Endothelial cell of umbilical vein (primary cell): ENCODE measurements at regions not wholly inside any gene's neighbourhood (a gene's known extent, or its start where the extent isn't known, plus 50 kb on each side); places are given as distances from the start of the nearest gene placed in this dataset.

Experiments
- BruUV-seq: library from RNA; stranded (reverse); fragments of 400-500 nt; replicated peaks from 2 replicates; lab custom pipeline; 2021; lab: Mats Ljungman, UMichigan
- CTCF ChIA-PET: fragments of 300-600, 350-600 bp; sonication (Branson Sonifier 250); formaldehyde crosslinking; loops from one replicate; lab custom pipeline; 2021; ENCODE audit warnings: antibody characterized with exemption, inconsistent platforms; lab: Charles Lee
- POLR2A ChIA-PET: fragments of 300-600, 350-600 bp; sonication (Branson Sonifier 250); formaldehyde crosslinking; loops from one replicate; lab custom pipeline; 2021; ENCODE audit warnings: antibody characterized with exemption, inconsistent platforms; lab: Charles Lee
- DNase-seq: peaks from one replicate; pipeline ENCODE4 v3.0.0-alpha.2; 2011; ENCODE audit warnings: low read depth, low spot score
- FAIRE-seq: peaks from 2 replicates; lab custom pipeline; 2011; peaks lifted over from hg19 to GRCh38; lab: Jason Lieb, UNC
- H2AFZ ChIP-seq: 2 replicates; pipeline ENCODE4 v1.6.0; 2012; ENCODE audit warnings: low read depth, low read length, control low read depth, inconsistent platforms
- H3K27ac ChIP-seq: 2 replicates; pipeline ENCODE4 v1.5.1; 2011; ENCODE audit warnings: low read depth, mild to moderate bottlenecking, control low read depth, low read length, moderate library complexity; ENCODE audit not compliant: insufficient read depth
- H3K27me3 ChIP-seq, 2 experiments: 2 replicates each; pipeline versions ENCODE4 v1.6.0 to v1.6.1; 2011; ENCODE audit warnings: low read length in 2 of 2, mixed read lengths in 1 of 2; ENCODE audit not compliant: control insufficient read depth in 2 of 2, insufficient read depth in 2 of 2
- H3K36me3 ChIP-seq, 2 experiments: 2 replicates in 1 of 2; 3 replicates in 1 of 2; pipeline ENCODE4 v1.5.1; 2011; ENCODE audit warnings: low read length in 2 of 2, mild to moderate bottlenecking in 1 of 2, moderate library complexity in 1 of 2; ENCODE audit not compliant: control insufficient read depth in 2 of 2, insufficient read depth in 2 of 2; ENCODE audit errors: extremely low read depth in 1 of 2
- H3K4me1 ChIP-seq: 3 replicates; pipeline ENCODE4 v1.5.1; 2011; ENCODE audit warnings: mild to moderate bottlenecking, low read length; ENCODE audit not compliant: control insufficient read depth, insufficient read depth; ENCODE audit errors: extremely low read depth
- H3K4me2 ChIP-seq: 2 replicates; pipeline ENCODE4 v1.6.1; 2011; ENCODE audit warnings: low read length, control low read depth, mixed read lengths; ENCODE audit not compliant: insufficient read depth
- H3K4me3 ChIP-seq, 3 experiments: fragments of 200-600 bp in 1 of 3; sonication (generic), shearing (Covaris generic) in 1 of 3; replicated peaks in 1 of 3; 2 replicates each; pipeline ENCODE4 v1.5.1; 2011 to 2016; ENCODE audit warnings: control low read depth in 3 of 3, low read length in 3 of 3, mild to moderate bottlenecking in 2 of 3, inconsistent platforms in 1 of 3, low read depth in 1 of 3, moderate library complexity in 1 of 3; ENCODE audit not compliant: insufficient read depth in 1 of 3
- H3K79me2 ChIP-seq: 2 replicates; pipeline ENCODE4 v1.6.0; 2012; ENCODE audit warnings: low read length, inconsistent platforms; ENCODE audit not compliant: control insufficient read depth, insufficient read depth
- H3K9ac ChIP-seq: replicated peaks from 2 replicates; pipeline ENCODE3; 2011; ENCODE audit warnings: low read length, control low read depth; ENCODE audit not compliant: insufficient read depth; ENCODE audit errors: extremely low read depth
- H3K9me1 ChIP-seq: replicated peaks from 3 replicates; pipeline ENCODE4 v1.6.0; 2011; ENCODE audit warnings: mild to moderate bottlenecking, low read length; ENCODE audit not compliant: control insufficient read depth, insufficient read depth; ENCODE audit errors: extremely low read depth
- H3K9me3 ChIP-seq: replicated peaks from 2 replicates; pipeline ENCODE4 v1.5.1; 2012; ENCODE audit warnings: low read length, inconsistent platforms; ENCODE audit not compliant: control insufficient read depth, insufficient read depth
- H4K20me1 ChIP-seq: replicated peaks from 2 replicates; pipeline ENCODE3; 2011; ENCODE audit warnings: mild to moderate bottlenecking, low read length; ENCODE audit not compliant: control insufficient read depth, insufficient read depth; ENCODE audit errors: extremely low read depth
- CTCF ChIP-seq, 2 donors: IDR thresholded peaks; 1 replicate in 1 of 2; 2 replicates in 1 of 2; pipeline ENCODE4 v1.5.1; 2011; ENCODE audit warnings: low read length in 2 of 2, mild to moderate bottlenecking in 2 of 2, moderate library complexity in 2 of 2, control low read depth in 1 of 2, inconsistent platforms in 1 of 2, low read depth in 1 of 2; ENCODE audit not compliant: insufficient read depth in 1 of 2; ENCODE audit errors: extremely low read depth in 1 of 2
- EZH2 ChIP-seq: IDR thresholded peaks from 2 replicates; pipeline ENCODE4 v1.6.1; 2012; ENCODE audit warnings: borderline replicate concordance, low read depth, mild to moderate bottlenecking, moderate library complexity, low read length, inconsistent platforms; ENCODE audit not compliant: severe bottlenecking
- FOS ChIP-seq: IDR thresholded peaks from 2 replicates; pipeline ENCODE4 v1.6.1; 2011; ENCODE audit warnings: mild to moderate bottlenecking, low read length, moderate library complexity, borderline replicate concordance; ENCODE audit not compliant: insufficient read depth
- GATA2 ChIP-seq: IDR thresholded peaks from 2 replicates; pipeline ENCODE4 v1.7.0; 2011; ENCODE audit warnings: low read depth, mild to moderate bottlenecking, moderate library complexity, mixed read lengths, low read length; ENCODE audit not compliant: insufficient read length, insufficient read depth
- JUN ChIP-seq: IDR thresholded peaks from 2 replicates; pipeline ENCODE4 v1.6.1; 2011; ENCODE audit warnings: borderline replicate concordance, low read depth; ENCODE audit not compliant: insufficient read length, insufficient read depth
- MAX ChIP-seq: IDR thresholded peaks from 2 replicates; pipeline ENCODE4 v1.6.1; 2011; ENCODE audit not compliant: insufficient read depth, insufficient read length
- MYC ChIP-seq: IDR thresholded peaks from one replicate; pipeline ENCODE4 v1.6.1; 2011; ENCODE audit warnings: mild to moderate bottlenecking, low read depth, low read length
- POLR2A ChIP-seq: IDR thresholded peaks from 2 replicates; pipeline ENCODE4 v1.6.1; 2012; ENCODE audit warnings: low read depth, mild to moderate bottlenecking, control low read depth, low read length
- POLR2AphosphoS5 ChIP-seq: IDR thresholded peaks from 2 replicates; pipeline ENCODE4 v1.6.1; 2012; ENCODE audit warnings: low read depth, mild to moderate bottlenecking, control low read depth, low read length, moderate library complexity; ENCODE audit not compliant: insufficient read depth
- dilution Hi-C: fragments of 300-500 bp; cut with MboI; formaldehyde crosslinking; loops from one replicate; pipeline ENCODE4 v1.15.0; 2019; ENCODE audit warnings: low sequenced_read_pairs; ENCODE audit not compliant: extremely low pct_ligation_motif_present
- intact Hi-C: fragments of 100-400 bp; cut with micrococcal nuclease; formaldehyde crosslinking; loops from one replicate; pipeline ENCODE4 v1.10.0; 2022

DNA sequence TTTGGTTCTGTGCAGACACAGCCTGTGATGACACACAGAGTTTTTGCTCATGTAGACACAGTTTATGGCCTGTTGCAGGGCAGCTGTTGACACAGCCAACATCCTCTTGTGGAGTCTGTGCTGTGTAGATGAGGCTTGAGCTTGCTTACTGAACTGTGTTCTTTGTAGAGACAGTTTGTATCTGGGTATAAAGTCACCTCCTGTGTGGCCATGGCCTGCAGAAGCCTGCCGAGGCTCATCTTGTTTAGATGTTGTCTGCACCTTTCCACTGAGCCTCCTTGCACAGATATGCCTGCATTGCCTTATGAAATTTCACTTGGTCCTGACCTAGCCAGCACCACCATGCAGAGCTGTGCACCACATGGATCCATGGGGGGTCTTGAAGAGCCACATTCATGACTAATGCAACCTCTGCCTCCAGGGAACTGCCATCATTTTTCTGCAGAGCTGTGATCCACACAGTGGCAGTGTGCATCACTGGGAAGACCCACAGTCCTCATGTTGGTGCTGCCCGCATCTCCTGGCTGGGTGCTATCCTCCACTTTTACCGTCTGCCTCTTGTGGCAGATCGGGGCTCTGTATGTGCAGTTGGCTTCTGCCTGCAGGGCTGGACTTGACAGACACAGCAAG is 198.0 kb upstream of the MAMLD1 start:
- Histone ChIP-seq H3K27me3 (no peaks in the 10 kb centered on the region), H3K4me3 (no peak overlapping the region), H3K4me1 (no peaks in the 10 kb centered on the region), H3K9ac (no peak overlapping the region), H4K20me1 (no peaks in the 10 kb centered on the region), H3K9me3 (no peaks in the 10 kb centered on the region), H3K27ac (no peak overlapping the region), H2AFZ (no peak overlapping the region), H3K79me2 (no peaks in the 10 kb centered on the region), H3K9me1 (no peaks in the 10 kb centered on the region), H3K4me2 (no peak overlapping the region), H3K36me3 (no peaks in the 10 kb centered on the region)
- CTCF ChIA-PET = no interaction called here
- POLR2A ChIA-PET = no interaction called here
- intact Hi-C loops = no loop called here
- TF ChIP-seq MYC (no peak), POLR2A (no peak), EZH2 (no peak), POLR2AphosphoS5 (no peak), CTCF (IDR thresholded peaks at IDR 0.05; ENCODE audit: extremely low read depth in 1 of 2, insufficient read depth in 1 of 2, low read depth in 1 of 2, low read length in 2 of 2) (no peak), MAX (no peak), JUN (no peak), FOS (no peak), GATA2 (no peak)
- dilution Hi-C loops = no loop called here
- no peak for FAIRE-seq
- no TSS peak for BruUV-seq
- no peak for DNase-seq
